Mucosa of descending colon (tissue), 3 donors: ENCODE measurements at regions not wholly inside any gene's neighbourhood (a gene's known extent, or its start where the extent isn't known, plus 50 kb on each side); places are given as distances from the start of the nearest gene placed in this dataset.

ENCODE experiments used
- ATAC-seq: fragments of 200-7000 bp; cut with Tn5 transposase; one replicate; pipeline ENCODE4 v1.9.1; 2020; ENCODE audit warnings: mild to moderate bottlenecking, moderate library complexity
- DNase-seq, 3 donors: peaks; one replicate each; pipeline ENCODE4 v3.0.0-alpha.2; 2020
- H3K36me3 ChIP-seq: fragments of 200-600 bp; one replicate; pipeline ENCODE4 v1.8.0; 2021; ENCODE audit warnings: low read depth, mild to moderate bottlenecking
- H3K4me1 ChIP-seq: fragments of 200-600 bp; one replicate; pipeline ENCODE4 v1.8.0; 2021; ENCODE audit warnings: low read depth, mild to moderate bottlenecking
- H3K4me3 ChIP-seq: fragments of 200-600 bp; one replicate; pipeline ENCODE4 v1.8.0; 2021; ENCODE audit warnings: mild to moderate bottlenecking
- H3K9me3 ChIP-seq: fragments of 200-600 bp; one replicate; pipeline ENCODE4 v1.8.0; 2021; ENCODE audit warnings: mild to moderate bottlenecking
- intact Hi-C, 2 donors: fragments of 100-400 bp; cut with DNase I in 1 of 2; cut with micrococcal nuclease in 1 of 2; formaldehyde crosslinking; loops; one replicate each; pipeline versions ENCODE4 v1.11.0 to v1.11.1; 2022; cut with DNase I, micrococcal nuclease
- TF ChIP-seq, protein P1 (sequence below): fragments of 200-600 bp; IDR thresholded peaks from one replicate; pipeline ENCODE4 v1.8.0; 2022; ENCODE audit warnings: antibody characterized with exemption, mild to moderate bottlenecking
- donor health status: DM: no; HTN: no; CAD: no; lungs with moderate emphysema.
- donor health status: DM: no; HTN: no; CAD: no.
- donor health status: DM: no; HTN: yes; CAD: no.

- Histone ChIP-seq H3K4me1 (no peaks in the 10 kb centered on the region), H3K4me3 (no peak overlapping the region), H3K36me3 (no peaks in the 10 kb centered on the region), H3K9me3 (no peaks in the 10 kb centered on the region)
- ATAC-seq: no peak
- TF ChIP-seq, protein P1, sequence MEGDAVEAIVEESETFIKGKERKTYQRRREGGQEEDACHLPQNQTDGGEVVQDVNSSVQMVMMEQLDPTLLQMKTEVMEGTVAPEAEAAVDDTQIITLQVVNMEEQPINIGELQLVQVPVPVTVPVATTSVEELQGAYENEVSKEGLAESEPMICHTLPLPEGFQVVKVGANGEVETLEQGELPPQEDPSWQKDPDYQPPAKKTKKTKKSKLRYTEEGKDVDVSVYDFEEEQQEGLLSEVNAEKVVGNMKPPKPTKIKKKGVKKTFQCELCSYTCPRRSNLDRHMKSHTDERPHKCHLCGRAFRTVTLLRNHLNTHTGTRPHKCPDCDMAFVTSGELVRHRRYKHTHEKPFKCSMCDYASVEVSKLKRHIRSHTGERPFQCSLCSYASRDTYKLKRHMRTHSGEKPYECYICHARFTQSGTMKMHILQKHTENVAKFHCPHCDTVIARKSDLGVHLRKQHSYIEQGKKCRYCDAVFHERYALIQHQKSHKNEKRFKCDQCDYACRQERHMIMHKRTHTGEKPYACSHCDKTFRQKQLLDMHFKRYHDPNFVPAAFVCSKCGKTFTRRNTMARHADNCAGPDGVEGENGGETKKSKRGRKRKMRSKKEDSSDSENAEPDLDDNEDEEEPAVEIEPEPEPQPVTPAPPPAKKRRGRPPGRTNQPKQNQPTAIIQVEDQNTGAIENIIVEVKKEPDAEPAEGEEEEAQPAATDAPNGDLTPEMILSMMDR: no peak
- intact Hi-C loops: no loop called here
- no peak for DNase-seq
Measured at GRCh38 chr6:2507016-2507415, 243.7 kb downstream of the MYLK4 start.

DNA sequence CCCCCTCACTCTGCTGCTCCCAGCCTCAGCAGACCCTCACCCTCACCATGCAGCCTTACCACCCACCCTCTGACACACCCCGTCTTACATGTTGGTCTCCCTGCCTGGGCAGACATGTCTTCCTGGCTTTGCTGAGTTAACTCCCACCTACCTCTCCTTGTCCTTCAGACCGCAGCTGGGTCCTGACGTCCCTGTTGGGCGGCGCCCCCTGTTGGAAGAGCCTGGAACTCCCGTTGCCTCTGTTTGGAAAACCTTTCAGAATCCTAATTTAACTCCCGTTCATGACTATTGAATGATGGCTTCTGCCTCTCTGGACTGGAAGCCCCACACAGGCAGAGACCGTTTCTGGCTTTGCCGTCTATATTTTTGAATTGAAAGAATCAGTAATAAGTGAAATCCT is 245.1 kb downstream of the MYLK4 start:
- no peaks in the 10 kb centered on the region for H3K36me3 ChIP-seq
- peak; percentile 26 for ATAC-seq
- DNase-seq: no peak
- TF ChIP-seq, protein P1: no peak
- no peaks in the 10 kb centered on the region for H3K4me1 ChIP-seq
- H3K4me3 ChIP-seq: no peak overlapping the region
- intact Hi-C loops: no loop called here
- no peaks in the 10 kb centered on the region for H3K9me3 ChIP-seq

DNA sequence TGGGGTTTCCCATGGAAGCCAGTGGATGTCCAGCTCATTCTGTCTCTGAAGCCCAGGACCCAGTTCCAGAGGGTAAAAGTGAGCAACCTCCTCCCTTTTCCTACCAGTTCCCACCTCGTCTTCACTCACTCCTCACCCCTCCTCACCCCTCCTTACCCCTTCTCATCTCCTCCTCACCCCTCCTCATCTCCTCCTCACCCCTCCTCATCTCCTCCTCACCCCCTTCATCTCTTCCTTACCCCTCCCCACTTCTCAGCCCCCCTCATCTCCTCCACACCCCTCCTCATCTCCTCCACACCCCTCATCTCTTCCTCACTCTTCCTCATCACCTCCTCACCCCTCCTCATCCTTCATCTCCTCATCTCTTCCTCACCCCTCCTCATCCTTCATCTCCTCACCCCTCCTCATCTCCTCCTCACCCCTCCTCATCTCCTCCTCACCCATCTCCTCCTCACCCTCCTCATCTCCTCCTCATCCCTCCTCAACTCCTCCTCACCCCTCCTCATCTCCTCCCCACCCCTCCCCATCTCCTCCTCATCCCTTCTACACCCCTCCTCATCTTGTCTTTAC is 246.1 kb downstream of the MYLK4 start:
- DNase-seq (no peak), ATAC-seq (no peak)
- Histone ChIP-seq H3K4me3 (no peak overlapping the region), H3K9me3 (no peaks in the 10 kb centered on the region), H3K36me3 (no peaks in the 10 kb centered on the region), H3K4me1 (no peaks in the 10 kb centered on the region)
- intact Hi-C loops: no loop called here
- TF ChIP-seq, protein P1: no peak

DNA sequence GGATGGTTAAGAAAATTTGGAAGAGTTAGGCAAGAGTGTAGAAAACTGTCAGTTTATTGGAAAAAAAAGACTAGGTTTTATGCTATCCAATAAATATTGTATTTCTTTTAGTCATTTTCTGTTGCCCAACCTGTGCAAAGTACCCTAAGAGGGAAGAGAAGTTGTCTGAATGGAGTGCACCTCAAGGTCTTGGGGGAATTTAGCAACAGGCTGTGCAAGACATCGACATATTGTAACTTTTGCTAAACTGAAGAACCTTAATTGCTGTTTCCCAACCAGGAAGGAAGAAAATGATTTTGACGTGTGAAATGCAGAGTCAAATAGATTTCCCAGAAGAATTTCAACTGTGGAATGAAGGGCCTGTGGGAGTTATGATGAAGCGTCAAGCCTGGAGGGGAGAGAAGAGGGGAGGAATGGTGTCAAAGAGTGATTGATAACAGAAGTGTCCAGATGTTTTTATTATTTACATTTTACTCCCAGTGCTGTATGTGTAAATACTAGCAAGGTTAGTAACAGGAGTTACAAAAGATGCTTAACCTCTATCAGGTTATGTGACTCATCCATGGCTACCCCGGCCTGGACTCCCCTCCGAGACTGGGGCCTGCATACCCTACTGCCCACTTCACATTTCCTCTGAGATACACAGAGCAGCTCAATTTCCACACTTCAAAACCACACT is 246.8 kb downstream of the MYLK4 start:
- TF ChIP-seq, protein P1: no peak
- intact Hi-C loops: no loop called here
- no peak for ATAC-seq
- Histone ChIP-seq H3K4me3 (no peak overlapping the region), H3K4me1 (no peaks in the 10 kb centered on the region), H3K9me3 (no peaks in the 10 kb centered on the region), H3K36me3 (no peaks in the 10 kb centered on the region)
- DNase-seq: no peak

DNA sequence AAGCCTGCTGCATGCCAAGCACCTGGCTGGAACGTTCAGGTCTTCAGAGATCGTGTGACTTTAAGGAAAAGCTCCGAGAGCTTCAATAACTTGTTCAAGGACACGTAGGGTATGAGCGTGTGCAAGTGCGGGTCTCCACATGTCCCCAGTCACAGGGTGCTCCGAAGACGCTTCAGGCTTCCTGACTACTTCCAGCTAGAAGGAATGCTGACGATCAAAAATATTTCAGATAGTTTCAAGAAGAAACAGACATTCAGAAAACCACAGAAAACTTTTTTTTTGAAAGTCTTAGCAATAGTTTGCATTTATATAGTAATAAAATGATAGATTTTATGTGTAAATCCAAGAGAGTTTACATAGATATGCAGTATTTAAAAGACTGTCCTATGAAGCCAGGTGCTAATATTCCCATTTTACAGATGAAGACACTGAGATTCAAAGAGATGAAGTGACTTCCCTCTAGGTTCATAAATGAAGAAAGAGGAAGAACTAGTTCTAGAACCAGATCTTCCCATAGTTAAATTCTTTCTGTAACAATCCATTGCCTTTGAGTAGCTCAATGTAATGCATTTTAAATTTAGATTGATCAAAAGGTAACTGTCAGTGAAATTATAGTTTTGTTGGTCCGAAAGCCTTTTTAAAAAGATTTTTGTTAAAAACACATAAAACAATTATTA is 247.6 kb downstream of the MYLK4 start:
- Histone ChIP-seq H3K4me3 (no peak overlapping the region), H3K4me1 (no peaks in the 10 kb centered on the region), H3K36me3 (no peaks in the 10 kb centered on the region), H3K9me3 (no peaks in the 10 kb centered on the region)
- DNase-seq (no peak), ATAC-seq (no peak)
- TF ChIP-seq, protein P1: no peak
- intact Hi-C loops: no loop called here
